ENCODE measurements at regions not wholly inside any gene's neighbourhood (a gene's known extent, or its start where the extent isn't known, plus 50 kb on each side); places are given as distances from the start of the nearest gene placed in this dataset.

GRCh38 chr5:35420200-35420599 is 189.9 kb upstream of the PRLR start:
- H3K4me1 Mint-ChIP-seq = no peaks in the 10 kb centered on the region
- no peaks in the 10 kb centered on the region for H3K36me3 Mint-ChIP-seq (ENCODE audit: low read depth)
- H3K27me3 Mint-ChIP-seq = peaks cover 12% of the 10 kb centered on the region
- no peak overlapping the region for H3K4me3 Mint-ChIP-seq
- no peak for ATAC-seq
- H3K9me3 Mint-ChIP-seq = no peaks in the 10 kb centered on the region
- no peak overlapping the region for H3K27ac Mint-ChIP-seq
- DNase-seq = no peak

GRCh38 chr5:35417040-35417439 is 186.8 kb upstream of the PRLR start:
- ATAC-seq (no peak), DNase-seq (no peak)
- Mint-ChIP-seq H3K4me1 (no peaks in the 10 kb centered on the region), H3K9me3 (no peaks in the 10 kb centered on the region), H3K4me3 (no peak overlapping the region), H3K36me3 (ENCODE audit: low read depth) (no peaks in the 10 kb centered on the region), H3K27ac (no peak overlapping the region), H3K27me3 (peaks cover 6% of the 10 kb centered on the region)

GRCh38 chr5:35416217-35416988 is 186.1 kb upstream of the PRLR start:
- H3K4me3 Mint-ChIP-seq = no peak overlapping the region
- no peak overlapping the region for H3K27ac Mint-ChIP-seq
- no peaks in the 10 kb centered on the region for H3K9me3 Mint-ChIP-seq
- peaks cover 5% of the 10 kb centered on the region for H3K27me3 Mint-ChIP-seq
- no peaks in the 10 kb centered on the region for H3K36me3 Mint-ChIP-seq (ENCODE audit: low read depth)
- H3K4me1 Mint-ChIP-seq = no peaks in the 10 kb centered on the region
- ATAC-seq = no peak
- DNase-seq = no peak

GRCh38 chr5:35415309-35415708 is 185.0 kb upstream of the PRLR start:
- no peak overlapping the region for H3K4me3 Mint-ChIP-seq
- H3K4me1 Mint-ChIP-seq = no peaks in the 10 kb centered on the region
- H3K27me3 Mint-ChIP-seq = no peaks in the 10 kb centered on the region
- H3K9me3 Mint-ChIP-seq = peaks cover 3% of the 10 kb centered on the region
- H3K36me3 Mint-ChIP-seq (ENCODE audit: low read depth) = no peaks in the 10 kb centered on the region
- H3K27ac Mint-ChIP-seq = no peak overlapping the region
- no peak for ATAC-seq
- DNase-seq = no peak

GRCh38 chr5:35409361-35409760 is 179.1 kb upstream of the PRLR start:
- Mint-ChIP-seq H3K4me3 (no peak overlapping the region), H3K36me3 (ENCODE audit: low read depth) (no peaks in the 10 kb centered on the region)

GRCh38 chr5:35408146-35408545 is 177.9 kb upstream of the PRLR start:
- H3K27me3 Mint-ChIP-seq = no peaks in the 10 kb centered on the region
- no peak overlapping the region for H3K4me3 Mint-ChIP-seq
- no peak for DNase-seq
- no peak for ATAC-seq
- no peaks in the 10 kb centered on the region for H3K4me1 Mint-ChIP-seq
- H3K27ac Mint-ChIP-seq = no peak overlapping the region
- peaks cover 3% of the 10 kb centered on the region for H3K9me3 Mint-ChIP-seq
- no peaks in the 10 kb centered on the region for H3K36me3 Mint-ChIP-seq (ENCODE audit: low read depth)

More at GRCh38 chr5:35409361-35409760, 179.1 kb upstream of the PRLR start:
- DNase-seq (no peak), ATAC-seq (no peak)
- Mint-ChIP-seq H3K4me1 (no peaks in the 10 kb centered on the region), H3K9me3 (peaks cover 3% of the 10 kb centered on the region), H3K27me3 (no peaks in the 10 kb centered on the region), H3K27ac (no peak overlapping the region)

- Mint-ChIP-seq H3K27me3 (no peaks in the 10 kb centered on the region), H3K4me1 (no peaks in the 10 kb centered on the region), H3K27ac (no peak overlapping the region), H3K4me3 (no peak overlapping the region), H3K9me3 (peaks cover 3% of the 10 kb centered on the region), H3K36me3 (ENCODE audit: low read depth) (no peaks in the 10 kb centered on the region)
- DNase-seq (no peak), ATAC-seq (no peak)
Measured at GRCh38 chr5:35407697-35408096, 177.4 kb upstream of the PRLR start.

GRCh38 chr5:35405938-35406337 is 175.7 kb upstream of the PRLR start:
- Mint-ChIP-seq H3K27ac (no peak overlapping the region), H3K4me1 (no peaks in the 10 kb centered on the region), H3K27me3 (no peaks in the 10 kb centered on the region), H3K9me3 (peaks cover 5% of the 10 kb centered on the region), H3K36me3 (ENCODE audit: low read depth) (no peaks in the 10 kb centered on the region), H3K4me3 (no peak overlapping the region)
- no peak for ATAC-seq
- no peak for DNase-seq

- no peaks in the 10 kb centered on the region for H3K36me3 Mint-ChIP-seq (ENCODE audit: low read depth)
- H3K4me3 Mint-ChIP-seq = no peak overlapping the region
- peaks cover 4% of the 10 kb centered on the region for H3K9me3 Mint-ChIP-seq
Measured at GRCh38 chr5:35404701-35405100, 174.4 kb upstream of the PRLR start.

GRCh38 chr5:35393901-35394300 is 163.6 kb upstream of the PRLR start:
- Mint-ChIP-seq H3K27ac (no peak overlapping the region), H3K9me3 (peaks cover 12% of the 10 kb centered on the region), H3K36me3 (ENCODE audit: low read depth) (no peaks in the 10 kb centered on the region), H3K4me3 (no peak overlapping the region), H3K27me3 (peaks cover 2% of the 10 kb centered on the region), H3K4me1 (no peaks in the 10 kb centered on the region)
- no peak for ATAC-seq
- DNase-seq = no peak

More at GRCh38 chr5:35404701-35405100, 174.4 kb upstream of the PRLR start:
- ATAC-seq (no peak), DNase-seq (no peak)
- Mint-ChIP-seq H3K27ac (no peak overlapping the region), H3K27me3 (no peaks in the 10 kb centered on the region), H3K4me1 (no peaks in the 10 kb centered on the region)

- Mint-ChIP-seq H3K27ac (no peak overlapping the region), H3K36me3 (ENCODE audit: low read depth) (no peaks in the 10 kb centered on the region), H3K4me3 (no peak overlapping the region), H3K27me3 (peaks cover 4% of the 10 kb centered on the region), H3K9me3 (peaks cover 4% of the 10 kb centered on the region), H3K4me1 (no peaks in the 10 kb centered on the region)
- ATAC-seq (no peak), DNase-seq (no peak)
Measured at GRCh38 chr5:35384658-35385057, 154.4 kb upstream of the PRLR start.

GRCh38 chr5:35383041-35383440 is 152.8 kb upstream of the PRLR start:
- Mint-ChIP-seq H3K36me3 (ENCODE audit: low read depth) (no peaks in the 10 kb centered on the region), H3K4me1 (no peaks in the 10 kb centered on the region)
- no peak for DNase-seq

GRCh38 chr5:35377653-35378052 is 147.4 kb upstream of the PRLR start:
- peaks cover 4% of the 10 kb centered on the region for H3K9me3 Mint-ChIP-seq
- H3K36me3 Mint-ChIP-seq (ENCODE audit: low read depth) = no peaks in the 10 kb centered on the region
- ATAC-seq (no peak), DNase-seq (no peak)
- no peak overlapping the region for H3K27ac Mint-ChIP-seq
- H3K4me3 Mint-ChIP-seq = no peak overlapping the region
- peaks cover 4% of the 10 kb centered on the region for H3K27me3 Mint-ChIP-seq
- no peaks in the 10 kb centered on the region for H3K4me1 Mint-ChIP-seq

More at GRCh38 chr5:35383041-35383440, 152.8 kb upstream of the PRLR start:
- no peak for ATAC-seq
- no peak overlapping the region for H3K4me3 Mint-ChIP-seq
- no peak overlapping the region for H3K27ac Mint-ChIP-seq
- peaks cover 4% of the 10 kb centered on the region for H3K9me3 Mint-ChIP-seq
- H3K27me3 Mint-ChIP-seq = peaks cover 4% of the 10 kb centered on the region

- DNase-seq (no peak), ATAC-seq (no peak)
- H3K27ac Mint-ChIP-seq = no peak overlapping the region
- H3K27me3 Mint-ChIP-seq = peaks cover 7% of the 10 kb centered on the region
- no peak overlapping the region for H3K4me3 Mint-ChIP-seq
- H3K36me3 Mint-ChIP-seq (ENCODE audit: low read depth) = no peaks in the 10 kb centered on the region
- H3K9me3 Mint-ChIP-seq = no peaks in the 10 kb centered on the region
- H3K4me1 Mint-ChIP-seq = no peaks in the 10 kb centered on the region
Measured at GRCh38 chr5:35374584-35374983, 144.3 kb upstream of the PRLR start.

GRCh38 chr5:35373249-35373648 is 143.0 kb upstream of the PRLR start:
- DNase-seq = no peak
- H3K9me3 Mint-ChIP-seq = no peaks in the 10 kb centered on the region
- no peak overlapping the region for H3K4me3 Mint-ChIP-seq
- peaks cover 8% of the 10 kb centered on the region for H3K27me3 Mint-ChIP-seq
- no peaks in the 10 kb centered on the region for H3K36me3 Mint-ChIP-seq (ENCODE audit: low read depth)
- no peak overlapping the region for H3K27ac Mint-ChIP-seq
- ATAC-seq = no peak
- H3K4me1 Mint-ChIP-seq = no peaks in the 10 kb centered on the region

- DNase-seq (no peak), ATAC-seq (no peak)
- Mint-ChIP-seq H3K27ac (no peak overlapping the region), H3K9me3 (no peaks in the 10 kb centered on the region), H3K4me1 (no peaks in the 10 kb centered on the region), H3K4me3 (no peak overlapping the region), H3K36me3 (ENCODE audit: low read depth) (no peaks in the 10 kb centered on the region), H3K27me3 (peaks cover 8% of the 10 kb centered on the region)
Measured at GRCh38 chr5:35372482-35372881, 142.2 kb upstream of the PRLR start.

Measured in activated naive CD8-positive, alpha-beta T cell treated with anti-CD3 and anti-CD28 coated beads, Interleukin-2, amount 50 U/mL, for 24 hours (primary cell).